ENCODE measurements at regions not wholly inside any gene's neighbourhood (a gene's known extent, or its start where the extent isn't known, plus 50 kb on each side); places are given as distances from the start of the nearest gene placed in this dataset.

GRCh38 chr5:57778501-57779091 lies 296.0 kb upstream of the ACTBL2 start:
- DNase-seq (ENCODE audit: low read depth, low spot score) = no peak
- no peak overlapping the region for H3K27ac Mint-ChIP-seq (ENCODE audit: unreplicated experiment)
- H3K4me3 Mint-ChIP-seq = no peak overlapping the region
- no peak for TF ChIP-seq CTCF (conservative IDR thresholded peaks at IDR 0.05)
- H3K27me3 Mint-ChIP-seq (ENCODE audit: low read depth) = no peaks in the 10 kb centered on the region
- H3K4me1 Mint-ChIP-seq = peaks cover 15% of the 10 kb centered on the region
- H3K36me3 Mint-ChIP-seq (ENCODE audit: low read depth) = no peaks in the 10 kb centered on the region
- no peaks in the 10 kb centered on the region for H3K9me3 Mint-ChIP-seq

DNA sequence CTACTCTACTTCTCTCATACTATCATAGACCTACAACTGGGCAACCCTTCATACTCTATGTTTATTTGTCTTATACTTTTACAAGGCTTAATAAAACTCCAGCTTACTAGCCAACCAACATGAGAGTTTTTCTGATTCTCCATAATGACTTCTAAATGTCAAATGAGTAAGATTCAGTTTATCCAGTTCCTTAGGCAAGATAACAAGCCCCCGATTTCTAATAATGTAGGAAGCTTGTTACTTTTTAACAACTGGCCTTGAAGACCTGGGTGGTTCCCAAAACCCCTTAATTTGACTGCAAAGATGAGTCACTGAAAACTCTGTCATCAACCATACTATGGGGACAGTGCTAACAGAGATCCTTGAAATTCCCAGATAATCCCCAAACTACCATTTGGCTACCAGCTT lies 294.6 kb upstream of the ACTBL2 start:
- no peak for DNase-seq (ENCODE audit: low read depth, low spot score)
- no peak for TF ChIP-seq CTCF (conservative IDR thresholded peaks at IDR 0.05)
- Mint-ChIP-seq H3K9me3 (no peaks in the 10 kb centered on the region), H3K27me3 (ENCODE audit: low read depth) (no peaks in the 10 kb centered on the region), H3K27ac (ENCODE audit: unreplicated experiment) (no peak overlapping the region), H3K36me3 (ENCODE audit: low read depth) (no peaks in the 10 kb centered on the region), H3K4me3 (no peak overlapping the region), H3K4me1 (peaks cover 15% of the 10 kb centered on the region)

GRCh38 chr5:57776035-57776434 lies 293.4 kb upstream of the ACTBL2 start:
- no peak for TF ChIP-seq CTCF (conservative IDR thresholded peaks at IDR 0.05)
- Mint-ChIP-seq H3K4me3 (no peak overlapping the region), H3K4me1 (peaks cover 15% of the 10 kb centered on the region), H3K27ac (ENCODE audit: unreplicated experiment) (no peak overlapping the region), H3K9me3 (no peaks in the 10 kb centered on the region), H3K27me3 (ENCODE audit: low read depth) (no peaks in the 10 kb centered on the region), H3K36me3 (ENCODE audit: low read depth) (no peaks in the 10 kb centered on the region)
- DNase-seq (ENCODE audit: low read depth, low spot score) = no peak

DNA sequence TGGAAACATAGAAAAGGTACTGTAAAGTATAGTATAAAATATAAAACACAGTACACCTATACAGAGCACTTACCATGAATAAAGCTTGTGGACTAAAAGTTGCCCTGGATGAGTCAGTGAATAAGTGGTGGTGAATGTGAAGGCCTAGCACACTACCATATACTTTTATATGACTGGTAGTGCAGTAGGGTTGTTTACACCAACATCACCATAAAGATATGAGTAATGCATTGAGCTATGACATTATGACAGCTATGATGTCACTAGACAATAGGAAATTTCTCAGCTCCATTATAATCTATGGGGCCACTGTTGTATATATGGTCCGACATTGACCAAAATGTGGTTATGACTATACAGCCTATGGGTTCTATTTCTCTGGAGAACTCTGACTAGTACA lies 291.8 kb upstream of the ACTBL2 start:
- H3K9me3 Mint-ChIP-seq = no peaks in the 10 kb centered on the region
- no peak for DNase-seq (ENCODE audit: low read depth, low spot score)
- no peaks in the 10 kb centered on the region for H3K36me3 Mint-ChIP-seq (ENCODE audit: low read depth)
- H3K27ac Mint-ChIP-seq (ENCODE audit: unreplicated experiment) = no peak overlapping the region
- no peak for TF ChIP-seq CTCF (conservative IDR thresholded peaks at IDR 0.05)
- peaks cover 11% of the 10 kb centered on the region for H3K4me1 Mint-ChIP-seq
- H3K4me3 Mint-ChIP-seq = no peak overlapping the region
- no peaks in the 10 kb centered on the region for H3K27me3 Mint-ChIP-seq (ENCODE audit: low read depth)

DNA sequence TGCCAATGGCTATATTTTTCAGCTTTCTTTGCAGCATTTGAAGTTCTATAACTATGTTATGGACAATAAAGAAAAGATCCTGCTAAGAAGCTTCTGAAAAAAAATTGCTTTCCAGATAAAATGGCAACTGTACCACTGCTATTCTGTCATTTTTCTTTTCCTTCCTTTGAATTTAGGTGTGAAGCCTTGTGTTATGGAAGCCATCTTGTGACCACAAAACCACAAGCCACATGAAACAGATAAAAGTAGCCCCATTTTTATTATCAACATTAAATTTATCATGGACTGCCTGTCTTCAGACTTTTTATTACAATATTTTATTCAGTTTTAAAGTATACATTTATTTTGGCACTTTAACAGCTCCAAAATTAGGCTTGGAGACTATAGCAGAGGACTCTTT lies 289.9 kb upstream of the ACTBL2 start:
- H3K4me1 Mint-ChIP-seq = peaks cover 6% of the 10 kb centered on the region
- no peak for DNase-seq (ENCODE audit: low read depth, low spot score)

More for the DNA sequence above, 289.9 kb upstream of the ACTBL2 start:
- TF ChIP-seq CTCF (conservative IDR thresholded peaks at IDR 0.05) = no peak
- Mint-ChIP-seq H3K36me3 (ENCODE audit: low read depth) (no peaks in the 10 kb centered on the region), H3K9me3 (no peaks in the 10 kb centered on the region), H3K27ac (ENCODE audit: unreplicated experiment) (no peak overlapping the region), H3K27me3 (ENCODE audit: low read depth) (no peaks in the 10 kb centered on the region), H3K4me3 (no peak overlapping the region)
